K562 (cell line): ENCODE measurements at regions not wholly inside any gene's neighbourhood (a gene's known extent, or its start where the extent isn't known, plus 50 kb on each side); places are given as distances from the start of the nearest gene placed in this dataset.

Experiments
- ATAC-seq: fragments of 200-7000 bp; cut with Tn5 transposase; 3 replicates; pipeline ENCODE4 v1.9.1; 2020; ENCODE audit warnings: moderate library complexity
- BruUV-seq: library from RNA; stranded (reverse); fragments of 400-500 nt; replicated peaks from 2 replicates; lab custom pipeline; 2021; lab: Mats Ljungman, UMichigan
- CTCF ChIA-PET: fragments of 300-600 bp; formaldehyde crosslinking; extraction: SDS; loops from one replicate; lab custom pipeline; 2021; ENCODE audit warnings: low intra/inter-chr PET ratio; lab: Yijun Ruan, JAX
- POLR2A ChIA-PET: fragments of 300-600, 350-650 bp; sonication (Branson Sonifier 250); formaldehyde crosslinking; extraction: SDS; loops from one replicate; lab custom pipeline; 2021; ENCODE audit warnings: antibody characterized with exemption, inconsistent platforms; lab: Yijun Ruan, JAX
- DNase-seq, 4 experiments: peaks; one replicate each; pipeline versions ENCODE4 v3.0.0 to v3.0.0-alpha.2; 2011 to 2018; ENCODE audit warnings: low spot score in 3 of 4, mixed read lengths in 3 of 4; ENCODE audit errors: extremely low read depth in 1 of 4
- FAIRE-seq: peaks from 2 replicates; lab custom pipeline; 2011; peaks lifted over from hg19 to GRCh38; lab: Jason Lieb, UNC
- H2AFZ ChIP-seq: 2 replicates; pipeline ENCODE4 v1.6.0; 2011; ENCODE audit warnings: low read depth, low read length, control low read depth, inconsistent platforms
- H3K27ac ChIP-seq: fragments of 200-600 bp; 3 replicates; pipeline ENCODE4 v1.8.0; 2011; ENCODE audit warnings: low read depth, mild to moderate bottlenecking, control low read depth, inconsistent platforms, low read length, moderate library complexity, mixed read lengths; ENCODE audit errors: extremely low read depth
- H3K27me3 ChIP-seq, 2 experiments: fragments of 300-600 bp in 1 of 2; 2 replicates in 1 of 2; 3 replicates in 1 of 2; pipeline versions ENCODE4 v1.6.0 to v1.8.0; 2011; ENCODE audit warnings: inconsistent platforms in 2 of 2, low read length in 2 of 2, mild to moderate bottlenecking in 1 of 2, mixed read lengths in 1 of 2, moderate library complexity in 1 of 2; ENCODE audit not compliant: control insufficient read depth in 2 of 2, insufficient read depth in 2 of 2
- H3K36me3 ChIP-seq: fragments of 300-600 bp; 3 replicates; pipeline ENCODE4 v1.8.0; 2011; ENCODE audit warnings: mild to moderate bottlenecking, low read length, inconsistent platforms; ENCODE audit not compliant: control insufficient read depth, insufficient read depth
- H3K4me1 ChIP-seq, 2 experiments: fragments of 200-600 bp in 1 of 2; replicated peaks in 1 of 2; 2 replicates in 1 of 2; 3 replicates in 1 of 2; pipeline versions ENCODE4 v1.5.1 to v1.8.0; 2011; ENCODE audit warnings: inconsistent platforms in 2 of 2, low read length in 2 of 2, mild to moderate bottlenecking in 1 of 2, mixed read lengths in 1 of 2, moderate library complexity in 1 of 2; ENCODE audit not compliant: control insufficient read depth in 2 of 2, insufficient read depth in 2 of 2
- H3K4me2 ChIP-seq: 2 replicates; pipeline ENCODE4 v1.6.1; 2011; ENCODE audit warnings: low read length, control low read depth, inconsistent platforms, mixed read lengths; ENCODE audit not compliant: insufficient read depth
- H3K4me3 ChIP-seq: fragments of 200-600 bp; sonication (generic), shearing (Covaris generic); 2 replicates; pipeline ENCODE4 v1.5.1; 2016; ENCODE audit warnings: control low read depth, inconsistent platforms
- H3K79me2 ChIP-seq: fragments of 200-600 bp; 3 replicates; pipeline ENCODE4 v1.8.0; 2011; ENCODE audit warnings: low read length, inconsistent platforms; ENCODE audit not compliant: control insufficient read depth, insufficient read depth
- H3K9ac ChIP-seq, 2 experiments: 2 replicates each; pipeline versions ENCODE4 v1.6.0 to v1.6.1; 2011; ENCODE audit warnings: low read depth in 2 of 2, low read length in 2 of 2, control low read depth in 1 of 2, inconsistent platforms in 1 of 2, mild to moderate bottlenecking in 1 of 2, mixed read lengths in 1 of 2; ENCODE audit not compliant: insufficient read depth in 1 of 2
- H3K9me1 ChIP-seq: one replicate; pipeline ENCODE4 v1.6.0; 2011; ENCODE audit warnings: inconsistent platforms, mild to moderate bottlenecking, low read length, moderate library complexity; ENCODE audit not compliant: control insufficient read depth, insufficient read depth
- H3K9me3 ChIP-seq: replicated peaks from 2 replicates; pipeline ENCODE4 v1.5.1; 2011; ENCODE audit warnings: low read depth, low read length, inconsistent platforms; ENCODE audit not compliant: control insufficient read depth, insufficient read depth
- H4K20me1 ChIP-seq: replicated peaks from 2 replicates; pipeline ENCODE4 v1.6.1; 2011; ENCODE audit warnings: low read length, inconsistent platforms, mixed read lengths; ENCODE audit not compliant: control insufficient read depth, insufficient read depth
- RBM22 ChIP-seq: fragments of 200-400 bp; formaldehyde crosslinking; IDR thresholded peaks from 2 replicates; pipeline ENCODE4 v1.6.1; 2018; ENCODE audit warnings: low read length, low read depth; ENCODE audit not compliant: poor library complexity, severe bottlenecking
- ZNF766 ChIP-seq: fragments of 200-800 bp; sonication (Bioruptor generic); conservative IDR thresholded peaks from 2 replicates; pipeline ENCODE4 v1.6.1; 2016; ENCODE audit warnings: missing genetic modification characterization, missing compliant biosample characterization
- WGBS: fragments of 100-300 bp; shearing (Covaris generic); methylation state at CpG from one replicate; pipeline ENCODE4 v1.1.6; 2016; ENCODE audit warnings: low coverage, mixed read lengths; ENCODE audit not compliant: insufficient coverage; ENCODE audit errors: missing lambda C conversion rate; 5-methylcytosine and 5-hydroxymethylcytosine counted together
- in situ Hi-C: fragments of 300-500 bp; cut with MboI; formaldehyde crosslinking; loops from 4 replicates; pipeline ENCODE4 v1.15.0; 2018; ENCODE audit warnings: inconsistent platforms, mixed read lengths
- intact Hi-C: fragments of 100-400 bp; cut with micrococcal nuclease; formaldehyde crosslinking; loops from 2 replicates; pipeline ENCODE4 v1.14.2; 2022
- TF ChIP-seq, protein P1 (sequence below): sonication (generic); formaldehyde crosslinking; IDR thresholded peaks from 2 replicates; pipeline ENCODE4 v1.8.1; 2023; ENCODE audit warnings: mild to moderate bottlenecking, missing genetic modification reagents

DNA sequence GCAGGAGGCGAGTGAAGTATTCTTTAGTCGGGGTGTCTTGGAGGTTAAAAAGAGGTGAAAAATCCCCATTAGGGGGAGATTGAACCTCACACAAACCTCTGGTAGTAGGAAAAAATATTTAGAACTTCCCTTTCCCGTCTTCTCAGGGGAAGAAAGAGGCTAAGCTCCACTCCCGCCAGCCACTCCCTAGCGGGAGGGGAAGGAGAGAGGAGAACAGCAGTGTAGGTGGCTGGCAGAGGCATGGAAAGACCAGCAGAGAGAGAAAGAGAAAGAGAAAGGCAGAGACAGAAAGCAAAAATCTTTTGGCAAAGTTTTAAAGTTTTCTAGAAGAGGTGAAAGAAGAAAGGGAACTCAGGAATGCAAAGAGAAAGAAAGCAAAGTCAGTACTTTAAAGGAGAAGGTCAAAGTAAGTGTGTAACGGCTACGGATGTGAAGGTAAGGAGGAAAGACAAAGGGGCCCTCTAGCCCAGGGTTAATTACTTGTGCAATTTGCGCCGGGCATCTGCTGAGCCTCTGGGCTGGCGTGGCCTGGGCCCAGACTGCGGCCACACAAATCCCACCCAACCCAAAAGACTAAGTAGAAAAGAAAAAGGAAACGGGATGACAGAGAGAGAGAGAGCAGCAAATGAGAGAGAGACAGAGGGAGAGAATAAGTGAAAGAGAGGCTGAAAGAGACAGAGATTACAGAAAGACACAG is 72.3 kb upstream of the ZNF746 start:
- Histone ChIP-seq H3K4me3 (no peak overlapping the region), H3K4me2 (no peak overlapping the region), H3K9ac (no peak overlapping the region), H3K27ac (no peak overlapping the region), H3K4me1 (peaks cover 0 to 2% of the 10 kb centered on the region in 2 experiments; a peak in 3 of 5 replicates), H3K36me3 (peaks cover 31% of the 10 kb centered on the region), H2AFZ (no peak overlapping the region), H3K9me3 (peaks cover 4% of the 10 kb centered on the region; the same call in 1 of the 2 replicates), H4K20me1 (no peaks in the 10 kb centered on the region), H3K79me2 (peaks cover 3% of the 10 kb centered on the region; the same call in 2 of the 3 replicates), H3K27me3 (no peaks in the 10 kb centered on the region), H3K9me1 (no peaks in the 10 kb centered on the region)
- intact Hi-C loops (no loop called here), in situ Hi-C loops (no loop called here)
- no TSS peak for BruUV-seq
- ChIA-PET CTCF (no interaction called here), POLR2A (no interaction called here)
- FAIRE-seq (no peak), ATAC-seq (no peak), DNase-seq (no peak)
- TF ChIP-seq, protein P1, sequence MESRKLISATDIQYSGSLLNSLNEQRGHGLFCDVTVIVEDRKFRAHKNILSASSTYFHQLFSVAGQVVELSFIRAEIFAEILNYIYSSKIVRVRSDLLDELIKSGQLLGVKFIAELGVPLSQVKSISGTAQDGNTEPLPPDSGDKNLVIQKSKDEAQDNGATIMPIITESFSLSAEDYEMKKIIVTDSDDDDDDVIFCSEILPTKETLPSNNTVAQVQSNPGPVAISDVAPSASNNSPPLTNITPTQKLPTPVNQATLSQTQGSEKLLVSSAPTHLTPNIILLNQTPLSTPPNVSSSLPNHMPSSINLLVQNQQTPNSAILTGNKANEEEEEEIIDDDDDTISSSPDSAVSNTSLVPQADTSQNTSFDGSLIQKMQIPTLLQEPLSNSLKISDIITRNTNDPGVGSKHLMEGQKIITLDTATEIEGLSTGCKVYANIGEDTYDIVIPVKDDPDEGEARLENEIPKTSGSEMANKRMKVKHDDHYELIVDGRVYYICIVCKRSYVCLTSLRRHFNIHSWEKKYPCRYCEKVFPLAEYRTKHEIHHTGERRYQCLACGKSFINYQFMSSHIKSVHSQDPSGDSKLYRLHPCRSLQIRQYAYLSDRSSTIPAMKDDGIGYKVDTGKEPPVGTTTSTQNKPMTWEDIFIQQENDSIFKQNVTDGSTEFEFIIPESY (CRISPR knock-in tag) = peak; percentile 38; the same call in 1 of the 2 replicates
- TF ChIP-seq RBM22 (no peak), ZNF766 (CRISPR knock-in tag) (no peak)
- over 99% methylated on average over 12 of the region's 12 CpGs for WGBS
